T-helper 2 cell treated with Interferon-gamma antibody and Interleukin-4, amounts not matched to agents 5 μg/mL and 100 μg/mL, for 36 hours (primary cell): ENCODE measurements at regions not wholly inside any gene's neighbourhood (a gene's known extent, or its start where the extent isn't known, plus 50 kb on each side); places are given as distances from the start of the nearest gene placed in this dataset.
"Not testable (repeated sequence)": the region's sequence is repeated elsewhere in the genome, so short reads cannot be mapped to it uniquely, and the experiment has no call there.

ENCODE experiments used
- DNase-seq: peaks from one replicate; pipeline ENCODE4 v3.0.0; 2021; ENCODE audit warnings: low spot score
- H3K27ac Mint-ChIP-seq: one replicate; pipeline ENCODE4 v1.8.0; 2021; ENCODE audit warnings: mild to moderate bottlenecking, mixed read lengths
- H3K27me3 Mint-ChIP-seq: one replicate; pipeline ENCODE4 v1.8.0; 2021; ENCODE audit warnings: low read depth, mixed read lengths
- H3K36me3 Mint-ChIP-seq: one replicate; pipeline ENCODE4 v1.8.0; 2021; ENCODE audit warnings: low read depth, mixed read lengths
- H3K4me1 Mint-ChIP-seq: one replicate; pipeline ENCODE4 v1.8.0; 2021; ENCODE audit warnings: low read depth, mixed read lengths
- H3K4me3 Mint-ChIP-seq: one replicate; pipeline ENCODE4 v1.8.0; 2022; ENCODE audit warnings: mild to moderate bottlenecking, moderate library complexity, mixed read lengths
- H3K9me3 Mint-ChIP-seq: one replicate; pipeline ENCODE4 v1.8.0; 2021; ENCODE audit warnings: mixed read lengths

GRCh38 chr1:90291431-90292216, 296.7 kb downstream of the ZNF326 start:
- H3K27ac Mint-ChIP-seq: no peak overlapping the region
- no peaks in the 10 kb centered on the region for H3K4me1 Mint-ChIP-seq
- no peak for DNase-seq
- no peaks in the 10 kb centered on the region for H3K9me3 Mint-ChIP-seq
- no peak overlapping the region for H3K4me3 Mint-ChIP-seq
- no peaks in the 10 kb centered on the region for H3K36me3 Mint-ChIP-seq
- no peaks in the 10 kb centered on the region for H3K27me3 Mint-ChIP-seq

- Mint-ChIP-seq H3K27me3 (no peaks in the 10 kb centered on the region), H3K36me3 (no peaks in the 10 kb centered on the region), H3K4me1 (no peaks in the 10 kb centered on the region), H3K9me3 (no peaks in the 10 kb centered on the region), H3K27ac (no peak overlapping the region), H3K4me3 (no peak overlapping the region)
- DNase-seq: no peak
These were observed 287.9 kb downstream of the ZNF326 start for GRCh38 chr1:90282811-90283210.

GRCh38 chr1:90281886-90282285, 287.0 kb downstream of the ZNF326 start:
- not testable (repeated sequence) for H3K4me3 Mint-ChIP-seq, H3K27me3 Mint-ChIP-seq, DNase-seq, H3K36me3 Mint-ChIP-seq, H3K4me1 Mint-ChIP-seq, H3K9me3 Mint-ChIP-seq, H3K27ac Mint-ChIP-seq

DNA sequence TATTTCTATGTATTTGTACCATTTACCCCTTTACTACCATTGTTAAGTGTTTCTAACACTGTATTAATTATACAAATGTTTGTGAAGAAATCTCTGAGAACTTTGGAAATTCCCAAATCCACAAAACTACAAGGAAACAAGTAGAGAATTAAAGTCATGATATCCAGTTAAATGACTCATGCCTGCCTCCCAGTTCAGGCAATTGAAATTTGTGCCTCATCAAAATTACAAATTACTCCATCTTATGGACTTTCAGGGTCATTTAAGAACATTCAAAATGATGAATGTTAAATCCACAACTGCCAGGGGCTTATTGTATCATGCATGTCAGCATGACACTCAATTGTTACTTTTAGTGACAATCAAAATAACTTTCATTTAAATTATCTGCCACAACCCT, 282.4 kb downstream of the ZNF326 start:
- Mint-ChIP-seq H3K27ac (no peak overlapping the region), H3K36me3 (no peaks in the 10 kb centered on the region), H3K4me3 (no peak overlapping the region), H3K9me3 (no peaks in the 10 kb centered on the region), H3K4me1 (no peaks in the 10 kb centered on the region), H3K27me3 (no peaks in the 10 kb centered on the region)
- no peak for DNase-seq

DNA sequence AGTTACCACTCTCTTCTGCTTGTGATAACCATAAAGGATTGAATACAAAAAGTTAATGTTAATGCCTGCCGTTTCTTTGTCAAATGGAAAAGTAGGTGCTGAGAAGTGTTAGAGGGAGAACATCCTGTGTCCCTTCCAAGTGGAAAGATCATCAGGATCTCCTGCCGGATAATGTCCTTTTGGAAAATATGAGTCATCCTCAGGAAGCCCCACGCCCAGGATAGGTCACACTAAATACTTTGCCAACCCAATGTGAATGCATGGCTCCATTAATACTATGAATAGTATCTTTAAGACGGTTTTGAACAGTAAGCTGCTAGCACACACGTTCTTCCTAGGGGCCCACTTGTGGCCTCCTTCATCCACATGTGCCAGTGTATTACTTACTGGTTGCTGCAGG, 279.5 kb downstream of the ZNF326 start:
- H3K4me3 Mint-ChIP-seq: no peak overlapping the region
- no peaks in the 10 kb centered on the region for H3K36me3 Mint-ChIP-seq
- no peaks in the 10 kb centered on the region for H3K4me1 Mint-ChIP-seq
- H3K9me3 Mint-ChIP-seq: no peaks in the 10 kb centered on the region
- H3K27ac Mint-ChIP-seq: no peak overlapping the region
- H3K27me3 Mint-ChIP-seq: no peaks in the 10 kb centered on the region
- no peak for DNase-seq

- Mint-ChIP-seq H3K27ac (no peak overlapping the region), H3K9me3 (no peaks in the 10 kb centered on the region), H3K4me1 (no peaks in the 10 kb centered on the region), H3K36me3 (no peaks in the 10 kb centered on the region), H3K4me3 (no peak overlapping the region), H3K27me3 (no peaks in the 10 kb centered on the region)
- DNase-seq: no peak
These were observed 278.4 kb downstream of the ZNF326 start for GRCh38 chr1:90273241-90273774.

GRCh38 chr1:90262791-90263190, 267.9 kb downstream of the ZNF326 start:
- Mint-ChIP-seq H3K27me3 (no peaks in the 10 kb centered on the region), H3K36me3 (no peaks in the 10 kb centered on the region), H3K4me3 (no peak overlapping the region), H3K27ac (no peak overlapping the region), H3K9me3 (no peaks in the 10 kb centered on the region), H3K4me1 (no peaks in the 10 kb centered on the region)
- DNase-seq: no peak

GRCh38 chr1:90262286-90262685, 267.4 kb downstream of the ZNF326 start:
- no peaks in the 10 kb centered on the region for H3K4me1 Mint-ChIP-seq
- no peak overlapping the region for H3K4me3 Mint-ChIP-seq
- no peaks in the 10 kb centered on the region for H3K9me3 Mint-ChIP-seq
- DNase-seq: no peak
- no peaks in the 10 kb centered on the region for H3K36me3 Mint-ChIP-seq
- H3K27ac Mint-ChIP-seq: no peak overlapping the region
- H3K27me3 Mint-ChIP-seq: no peaks in the 10 kb centered on the region

- Mint-ChIP-seq H3K9me3 (peaks cover 3% of the 10 kb centered on the region), H3K27ac (no peak overlapping the region), H3K27me3 (no peaks in the 10 kb centered on the region), H3K4me1 (no peaks in the 10 kb centered on the region), H3K36me3 (no peaks in the 10 kb centered on the region), H3K4me3 (no peak overlapping the region)
- no peak for DNase-seq
These were observed 251.2 kb downstream of the ZNF326 start for GRCh38 chr1:90246069-90246468.

DNA sequence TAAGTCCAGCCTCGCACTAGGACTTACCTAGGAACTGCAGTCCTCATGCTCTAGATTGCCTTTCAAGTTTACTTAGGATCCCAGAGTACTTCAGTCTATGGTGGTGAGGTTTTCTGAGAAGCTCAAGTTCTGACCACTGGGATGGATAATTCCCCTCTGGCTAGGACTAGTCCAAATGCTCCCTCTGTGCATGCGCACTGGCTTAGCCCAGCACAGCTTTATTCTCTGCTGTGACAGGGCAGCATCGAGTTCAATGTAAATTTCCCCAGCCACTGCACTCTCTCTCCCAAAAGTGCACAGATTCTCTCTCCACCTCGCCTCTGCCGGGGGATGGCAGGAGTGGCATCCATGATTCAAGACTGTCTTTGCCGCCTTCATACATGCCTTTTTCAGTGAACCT, 241.6 kb downstream of the ZNF326 start:
- H3K36me3 Mint-ChIP-seq: no peaks in the 10 kb centered on the region
- no peaks in the 10 kb centered on the region for H3K9me3 Mint-ChIP-seq
- H3K27me3 Mint-ChIP-seq: peaks cover 2% of the 10 kb centered on the region
- no peak overlapping the region for H3K4me3 Mint-ChIP-seq
- H3K4me1 Mint-ChIP-seq: no peaks in the 10 kb centered on the region
- H3K27ac Mint-ChIP-seq: no peak overlapping the region
- no peak for DNase-seq

DNA sequence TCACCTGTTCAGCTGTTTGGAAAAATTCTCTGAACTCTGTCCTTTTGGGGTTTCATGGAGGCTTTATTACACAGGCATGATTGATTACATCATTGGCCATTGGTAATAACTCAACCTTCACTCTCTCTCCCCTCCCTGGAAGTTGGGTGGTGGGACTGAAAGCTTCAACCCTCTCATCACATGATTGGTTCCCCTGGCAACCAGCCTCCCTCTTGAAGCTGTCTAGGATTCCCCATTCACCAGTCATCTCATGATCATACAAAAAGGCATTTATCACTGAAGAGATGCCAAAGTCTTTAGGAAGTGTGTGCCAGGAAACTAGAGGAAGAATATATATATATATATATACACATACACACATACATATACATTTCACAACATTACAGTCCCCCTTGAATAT, 228.5 kb downstream of the ZNF326 start:
- no peaks in the 10 kb centered on the region for H3K4me1 Mint-ChIP-seq
- peaks cover 8% of the 10 kb centered on the region for H3K9me3 Mint-ChIP-seq
- H3K4me3 Mint-ChIP-seq: no peak overlapping the region
- no peak for DNase-seq
- no peak overlapping the region for H3K27ac Mint-ChIP-seq
- no peaks in the 10 kb centered on the region for H3K36me3 Mint-ChIP-seq
- no peaks in the 10 kb centered on the region for H3K27me3 Mint-ChIP-seq

GRCh38 chr1:90220941-90221693, 226.2 kb downstream of the ZNF326 start:
- Mint-ChIP-seq H3K4me3 (no peak overlapping the region), H3K9me3 (peaks cover 4% of the 10 kb centered on the region), H3K4me1 (no peaks in the 10 kb centered on the region), H3K36me3 (no peaks in the 10 kb centered on the region), H3K27ac (no peak overlapping the region), H3K27me3 (no peaks in the 10 kb centered on the region)
- no peak for DNase-seq

- Mint-ChIP-seq H3K9me3 (peaks cover 4% of the 10 kb centered on the region), H3K36me3 (no peaks in the 10 kb centered on the region), H3K27me3 (no peaks in the 10 kb centered on the region), H3K4me3 (no peak overlapping the region), H3K27ac (no peak overlapping the region), H3K4me1 (no peaks in the 10 kb centered on the region)
- DNase-seq: no peak
These were observed 225.6 kb downstream of the ZNF326 start for GRCh38 chr1:90220496-90220895.

DNA sequence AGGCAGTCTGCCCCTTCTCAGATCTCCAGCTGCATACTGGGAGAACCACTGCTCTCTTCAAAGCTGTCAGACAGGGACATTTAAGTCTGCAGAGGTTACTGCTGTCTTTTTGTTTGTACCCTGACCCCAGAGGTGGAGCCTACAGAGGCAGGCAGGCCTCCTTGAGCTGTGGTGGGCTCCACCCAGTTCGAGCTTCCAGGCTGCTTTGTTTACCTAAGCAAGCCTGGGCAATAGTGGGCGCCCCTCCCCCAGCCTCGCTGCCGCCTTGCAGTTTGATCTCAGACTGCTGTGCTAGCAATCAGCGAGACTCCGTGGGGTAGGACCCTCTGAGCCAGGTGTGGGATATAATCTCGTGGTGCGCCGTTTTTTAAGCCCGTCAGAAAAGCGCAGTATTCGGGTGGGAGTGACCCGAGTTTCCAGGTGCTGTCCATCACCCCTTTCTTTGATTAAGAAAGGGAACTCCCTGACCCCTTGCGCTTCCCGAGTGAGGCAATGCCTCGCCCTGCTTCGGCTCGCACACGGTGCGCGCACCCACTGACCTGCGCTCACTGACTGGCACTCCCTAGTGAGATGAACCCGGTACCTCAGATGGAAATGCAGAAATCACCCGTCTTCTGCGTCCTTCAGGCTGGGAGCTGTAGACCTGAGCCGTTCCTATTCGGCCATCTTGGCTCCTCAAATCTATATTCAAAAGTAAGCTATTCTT, 224.4 kb downstream of the ZNF326 start:
- H3K27ac Mint-ChIP-seq, H3K9me3 Mint-ChIP-seq, H3K27me3 Mint-ChIP-seq, DNase-seq, H3K4me3 Mint-ChIP-seq, H3K36me3 Mint-ChIP-seq, H3K4me1 Mint-ChIP-seq: not testable (repeated sequence)
